CD4-positive, alpha-beta T cell treated with Interleukin-10 for 1 hour (primary cell): ENCODE measurements at regions not wholly inside any gene's neighbourhood (a gene's known extent, or its start where the extent isn't known, plus 50 kb on each side); places are given as distances from the start of the nearest gene placed in this dataset.
"Not testable (repeated sequence)": the region's sequence is repeated elsewhere in the genome, so short reads cannot be mapped to it uniquely, and the experiment has no call there.

Source experiments
- DNase-seq: peaks from one replicate; pipeline ENCODE4 v3.0.0-alpha.2; 2020

DNA sequence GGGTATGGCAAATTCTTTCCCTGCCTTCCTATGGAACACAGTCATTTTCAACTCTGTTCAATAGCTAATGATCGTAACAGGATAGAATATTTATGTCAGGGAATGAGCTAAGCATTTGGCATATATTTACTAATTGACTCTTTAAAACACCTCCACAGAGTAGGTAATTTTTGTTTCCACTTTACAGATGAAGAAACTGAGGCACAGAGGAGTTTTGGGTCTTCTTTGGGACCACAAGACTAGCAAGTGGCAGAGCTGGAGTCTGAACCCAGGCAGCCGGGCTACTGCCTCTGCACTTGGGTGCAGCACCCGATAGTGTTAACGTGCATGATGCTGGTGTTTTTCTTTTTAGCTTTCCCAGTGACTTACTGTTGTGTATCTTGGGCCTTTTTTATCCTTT, 384.0 kb downstream of the SFMBT2 start:
- DNase-seq: no peak

- no peak for DNase-seq
These were observed 385.5 kb downstream of the SFMBT2 start for GRCh38 chr10:7025296-7025695.

- DNase-seq: no peak
These were observed 395.4 kb downstream of the SFMBT2 start for GRCh38 chr10:7015457-7015856.

DNA sequence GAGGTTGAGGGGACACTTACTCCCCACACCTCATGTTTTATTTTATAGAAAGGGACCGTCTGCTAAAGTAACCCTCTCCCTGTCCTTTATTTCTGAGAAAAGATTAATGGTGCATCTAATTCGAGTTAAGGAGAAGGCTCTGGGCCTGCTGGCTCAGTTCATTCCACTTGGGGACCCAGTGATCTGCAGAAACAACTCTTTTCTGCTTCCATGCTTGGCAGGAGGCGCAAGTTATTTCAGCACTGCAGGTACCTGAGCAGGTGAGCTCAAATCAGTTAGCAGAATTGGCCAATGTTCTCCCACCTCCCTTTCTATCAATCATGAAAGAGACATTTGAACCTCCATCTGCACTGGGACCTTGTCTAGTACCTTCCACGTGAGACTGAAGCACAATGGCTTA, 396.1 kb downstream of the SFMBT2 start:
- no peak for DNase-seq

GRCh38 chr10:7011994-7012393, 398.8 kb downstream of the SFMBT2 start:
- no peak for DNase-seq

GRCh38 chr10:7008645-7009044, 402.2 kb downstream of the SFMBT2 start:
- no peak for DNase-seq

GRCh38 chr10:7007600-7008190, 403.1 kb downstream of the SFMBT2 start:
- no peak for DNase-seq

DNA sequence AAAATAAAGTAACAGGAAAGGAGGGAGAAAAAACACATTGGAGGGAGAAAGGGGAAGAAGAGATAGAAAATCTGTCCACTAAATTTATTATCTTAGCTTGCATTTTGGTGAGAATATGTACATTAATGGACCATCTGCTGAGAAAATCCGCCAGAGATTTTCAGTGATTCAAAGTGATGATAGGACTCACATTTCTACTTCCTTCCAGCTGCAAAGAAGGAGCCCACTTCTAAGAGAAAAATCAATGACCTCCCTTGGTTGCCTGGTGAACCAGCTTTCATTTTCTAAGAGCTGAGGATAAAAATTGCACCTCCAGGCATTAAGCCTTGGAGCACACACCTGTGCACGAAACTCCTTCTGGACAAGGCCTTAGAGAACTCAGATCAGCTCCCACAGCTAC, 404.3 kb downstream of the SFMBT2 start:
- DNase-seq: no peak

DNA sequence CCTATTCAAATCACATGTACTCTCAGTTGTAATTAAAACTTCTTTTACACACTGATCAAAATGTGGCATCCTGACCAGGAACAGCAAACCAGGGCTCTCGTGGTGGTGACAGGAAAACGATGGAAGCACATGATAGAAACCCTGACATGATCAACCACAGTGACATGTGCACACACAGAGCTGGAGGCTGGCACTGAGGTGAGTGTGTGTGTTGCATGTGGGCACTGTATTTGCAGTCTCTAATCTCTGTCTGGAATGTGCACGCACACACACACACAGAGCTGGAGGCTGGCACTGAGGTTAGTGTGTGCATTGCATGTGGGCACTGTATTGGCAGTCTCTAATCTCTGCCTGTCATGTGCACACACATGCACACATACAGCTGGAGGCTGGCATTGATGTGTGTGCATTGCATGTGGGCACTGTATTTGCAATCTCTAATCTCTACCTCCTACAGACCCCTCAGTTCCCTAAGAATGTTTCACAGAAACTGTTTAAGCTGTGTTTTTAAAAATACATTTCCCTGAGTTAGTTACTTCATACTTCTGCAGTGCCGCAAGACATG, 406.9 kb downstream of the SFMBT2 start:
- DNase-seq: no peak

- DNase-seq: no peak
These were observed 410.8 kb downstream of the SFMBT2 start for GRCh38 chr10:7000061-7000460.

DNA sequence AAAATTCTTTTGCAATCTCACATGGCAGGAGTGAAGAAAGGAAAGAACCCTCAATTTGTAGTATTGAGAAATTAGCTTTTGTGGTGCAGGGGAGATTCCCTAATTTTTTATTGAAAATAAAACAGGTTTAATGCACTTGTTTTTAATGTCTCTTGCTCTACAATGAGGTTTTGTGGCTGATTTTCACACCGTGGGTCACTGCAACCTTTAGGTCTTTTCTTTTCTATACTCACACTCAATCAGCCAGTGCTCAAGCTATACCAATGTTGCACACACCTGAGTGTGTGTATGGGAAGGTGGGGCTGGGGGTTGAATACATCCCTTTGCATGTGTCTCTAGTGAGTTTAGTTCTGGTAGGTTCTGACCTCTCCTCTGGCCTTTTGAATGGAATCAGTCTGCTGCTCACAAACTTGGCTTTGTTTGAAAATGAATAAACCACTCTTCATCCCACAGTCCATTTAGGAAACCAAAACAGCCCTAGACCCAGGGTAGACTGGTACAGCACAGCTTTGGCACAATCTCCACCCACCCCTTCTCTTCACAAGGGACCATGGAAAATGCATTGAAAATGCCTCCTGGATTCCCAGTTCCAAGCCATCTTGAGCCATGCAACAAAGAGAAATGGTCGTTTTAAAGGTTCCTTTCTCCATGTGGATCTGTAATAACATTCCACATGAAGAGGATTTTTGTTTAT, 411.5 kb downstream of the SFMBT2 start:
- no peak for DNase-seq

- no peak for DNase-seq
These were observed 413.3 kb downstream of the SFMBT2 start for GRCh38 chr10:6997509-6997908.

DNA sequence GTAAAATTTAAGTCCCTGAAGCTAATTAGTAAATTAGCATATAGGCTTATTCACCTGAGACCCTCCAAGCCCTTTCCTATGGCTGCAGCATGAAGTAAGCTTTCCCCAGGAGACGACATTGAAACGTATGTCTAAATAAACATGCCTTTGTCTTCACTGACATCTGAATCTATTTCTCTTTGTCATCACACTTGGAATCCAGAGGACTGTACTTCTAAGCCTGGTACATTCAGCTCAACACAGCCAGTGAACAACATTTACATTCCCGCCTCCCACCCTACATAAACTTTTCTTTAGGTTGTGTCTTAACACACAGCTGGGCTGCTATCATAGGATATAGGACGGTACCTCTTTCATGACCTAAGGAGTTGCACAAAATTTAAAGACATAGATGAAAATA, 414.4 kb downstream of the SFMBT2 start:
- DNase-seq: no peak

DNA sequence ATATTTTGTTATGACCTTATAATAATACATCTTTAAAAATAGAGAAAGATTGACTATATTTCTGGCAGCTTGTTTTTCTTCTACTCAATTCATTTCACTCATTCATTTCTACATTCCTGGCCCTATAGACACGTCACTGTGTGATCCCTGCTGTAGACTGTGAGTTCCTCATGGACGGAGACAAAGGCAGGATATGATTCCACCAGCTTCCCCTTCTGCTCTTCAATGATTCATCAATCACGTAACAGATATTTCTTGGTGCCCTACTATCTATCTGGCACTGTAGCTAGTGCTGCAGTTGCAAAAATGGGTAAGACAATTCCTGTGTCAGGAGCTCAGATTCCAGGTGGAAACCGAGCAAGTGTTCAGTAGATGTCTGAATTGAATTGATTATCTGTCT, 415.0 kb downstream of the SFMBT2 start:
- DNase-seq: no peak

- DNase-seq: no peak
These were observed 415.3 kb upstream of the PRKCQ start for GRCh38 chr10:6995341-6995740.

DNA sequence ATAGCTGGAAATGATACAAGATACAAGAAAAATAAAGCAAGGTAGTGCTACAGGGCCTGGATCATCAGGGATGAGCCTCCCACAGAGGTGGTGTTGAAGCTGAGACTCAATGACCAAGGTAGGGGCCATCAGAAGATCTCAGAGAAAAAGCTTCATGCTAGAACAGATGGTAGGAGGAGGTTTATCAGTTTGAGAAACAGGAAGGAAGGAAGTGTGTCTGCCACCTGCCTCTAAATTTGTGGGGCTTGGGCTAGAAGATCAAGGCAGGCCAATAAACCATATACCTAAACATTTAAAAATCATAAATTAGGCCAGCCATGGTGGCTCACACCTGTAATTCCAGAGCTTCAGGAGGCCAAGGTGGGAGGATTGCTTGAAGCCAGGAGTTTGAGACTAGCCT, 410.8 kb upstream of the PRKCQ start:
- no peak for DNase-seq

DNA sequence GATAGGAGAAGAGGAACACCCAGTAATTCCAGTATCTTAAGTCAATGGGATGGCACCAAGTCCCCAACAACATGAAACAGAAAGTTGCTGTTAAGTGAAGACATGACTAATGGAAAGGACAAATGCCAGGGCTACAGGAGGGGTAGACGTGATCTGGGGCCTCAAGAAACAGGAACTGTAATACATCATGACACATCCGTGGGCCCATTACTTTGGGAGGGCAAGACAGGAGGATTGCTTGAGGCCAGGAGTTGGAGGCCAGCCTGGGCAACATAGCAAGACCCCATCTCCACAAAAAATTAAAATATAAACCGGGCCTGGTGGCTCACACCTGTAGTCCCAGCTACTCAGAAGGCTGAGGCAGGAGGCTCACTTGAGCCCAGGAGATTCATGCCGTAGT, 408.6 kb upstream of the PRKCQ start:
- DNase-seq: no peak

GRCh38 chr10:6987536-6987945, 407.5 kb upstream of the PRKCQ start:
- no peak for DNase-seq

GRCh38 chr10:6986927-6987326, 406.9 kb upstream of the PRKCQ start:
- no peak for DNase-seq

GRCh38 chr10:6985644-6986043, 405.6 kb upstream of the PRKCQ start:
- DNase-seq: no peak

- DNase-seq: no peak
These were observed 404.9 kb upstream of the PRKCQ start for GRCh38 chr10:6984971-6985370.

- DNase-seq: not testable (repeated sequence)
These were observed 403.9 kb upstream of the PRKCQ start for GRCh38 chr10:6984016-6984415.

- DNase-seq: no peak
These were observed 400.3 kb upstream of the PRKCQ start for GRCh38 chr10:6980353-6980752.

- no peak for DNase-seq
These were observed 399.3 kb upstream of the PRKCQ start for GRCh38 chr10:6979371-6979770.

- no peak for DNase-seq
These were observed 398.1 kb upstream of the PRKCQ start for GRCh38 chr10:6978187-6978627.
